ENCODE measurements at regions not wholly inside any gene's neighbourhood (a gene's known extent, or its start where the extent isn't known, plus 50 kb on each side); places are given as distances from the start of the nearest gene placed in this dataset.

GRCh38 chr11:15501566-15501965, 386.8 kb downstream of the INSC start:
- TF ChIP-seq CTCF (IDR thresholded peaks at IDR 0.05) (no peak), POLR2A (IDR thresholded peaks at IDR 0.05) (no peak)
